Right renal pelvis (tissue), 4 donors: ENCODE measurements at regions not wholly inside any gene's neighbourhood (a gene's known extent, or its start where the extent isn't known, plus 50 kb on each side); places are given as distances from the start of the nearest gene placed in this dataset.
A peak's percentile ranks its signal among the peaks of the same experiment; 100 is the strongest.
"Not testable (repeated sequence)": the region's sequence is repeated elsewhere in the genome, so short reads cannot be mapped to it uniquely, and the experiment has no call there.

Source experiments
- DNase-seq, 4 donors: peaks; one replicate each; pipeline ENCODE4 v3.0.0-alpha.2; 2013; ENCODE audit warnings: low read depth in 4 of 4, low spot score in 3 of 4, missing footprints in 1 of 4

GRCh38 chr1:120941066-120941465, 51.5 kb downstream of the PPIAL4A start:
- not testable (repeated sequence) for DNase-seq

GRCh38 chr1:120941836-120942217, 52.3 kb downstream of the PPIAL4A start:
- DNase-seq = not testable (repeated sequence)

- DNase-seq = peak; percentile 6 to 45 (median 22)
These were observed 52.8 kb downstream of the PPIAL4A start for GRCh38 chr1:120942218-120942944.

GRCh38 chr1:120942945-120943319, 53.4 kb downstream of the PPIAL4A start:
- DNase-seq = not testable (repeated sequence)

GRCh38 chr1:120944691-120945090, 55.1 kb downstream of the PPIAL4A start:
- DNase-seq = not testable (repeated sequence)

- not testable (repeated sequence) for DNase-seq
These were observed 55.6 kb downstream of the PPIAL4A start for GRCh38 chr1:120945122-120945521.

- not testable (repeated sequence) for DNase-seq
These were observed 57.5 kb downstream of the PPIAL4A start for GRCh38 chr1:120947114-120947513.

GRCh38 chr1:120949724-120950123, 60.2 kb downstream of the PPIAL4A start:
- DNase-seq = not testable (repeated sequence)

GRCh38 chr1:120950633-120951032, 61.1 kb downstream of the PPIAL4A start:
- not testable (repeated sequence) for DNase-seq

- DNase-seq = not testable (repeated sequence)
These were observed 61.5 kb downstream of the PPIAL4A start for GRCh38 chr1:120951100-120951499.

- not testable (repeated sequence) for DNase-seq
These were observed 62.8 kb downstream of the PPIAL4A start for GRCh38 chr1:120952207-120952870.

- not testable (repeated sequence) for DNase-seq
These were observed 63.3 kb downstream of the PPIAL4A start for GRCh38 chr1:120952871-120953265.

- no peak for DNase-seq
These were observed 65.2 kb downstream of the PPIAL4A start for GRCh38 chr1:120954736-120955135.

GRCh38 chr1:120955961-120956360, 66.4 kb downstream of the PPIAL4A start:
- DNase-seq = not testable (repeated sequence)

- DNase-seq = not testable (repeated sequence)
These were observed 76.4 kb downstream of the PPIAL4A start for GRCh38 chr1:120966018-120966417.

GRCh38 chr1:120972863-120973262, 83.3 kb downstream of the PPIAL4A start:
- not testable (repeated sequence) for DNase-seq

- DNase-seq = not testable (repeated sequence)
These were observed 84.3 kb downstream of the PPIAL4A start for GRCh38 chr1:120973836-120974235.

- DNase-seq = not testable (repeated sequence)
These were observed 87.7 kb downstream of the PPIAL4A start for GRCh38 chr1:120977279-120977678.

GRCh38 chr1:120981489-120982094, 92.0 kb downstream of the PPIAL4A start:
- DNase-seq = not testable (repeated sequence)

- DNase-seq = not testable (repeated sequence)
These were observed 105.0 kb downstream of the PPIAL4A start for GRCh38 chr1:120994614-120995013.

GRCh38 chr1:120995025-120995424, 105.5 kb downstream of the PPIAL4A start:
- not testable (repeated sequence) for DNase-seq
